Activated T-cell treated with anti-CD3 and anti-CD28 coated beads, Interleukin-2, amount 50 U/mL, for 24 hours (primary cell): ENCODE measurements at regions not wholly inside any gene's neighbourhood (a gene's known extent, or its start where the extent isn't known, plus 50 kb on each side); places are given as distances from the start of the nearest gene placed in this dataset.

Experiments
- DNase-seq: peaks from one replicate; pipeline ENCODE4 v3.0.0-alpha.2; 2020
- H3K27ac Mint-ChIP-seq: 2 replicates; pipeline ENCODE4 v1.8.0; 2020; ENCODE audit warnings: mild to moderate bottlenecking, mixed read lengths
- H3K27me3 Mint-ChIP-seq: 2 replicates; pipeline ENCODE4 v1.8.0; 2020; ENCODE audit warnings: mixed read lengths
- H3K36me3 Mint-ChIP-seq: 2 replicates; pipeline ENCODE4 v1.8.0; 2020; ENCODE audit warnings: low read depth, mixed read lengths
- H3K4me1 Mint-ChIP-seq: 2 replicates; pipeline ENCODE4 v1.8.0; 2020; ENCODE audit warnings: low read depth, mixed read lengths
- H3K4me3 Mint-ChIP-seq: 2 replicates; pipeline ENCODE4 v1.8.0; 2020; ENCODE audit warnings: mild to moderate bottlenecking, moderate library complexity, mixed read lengths
- H3K9me3 Mint-ChIP-seq: 2 replicates; pipeline ENCODE4 v1.8.0; 2020; ENCODE audit warnings: mixed read lengths

DNA sequence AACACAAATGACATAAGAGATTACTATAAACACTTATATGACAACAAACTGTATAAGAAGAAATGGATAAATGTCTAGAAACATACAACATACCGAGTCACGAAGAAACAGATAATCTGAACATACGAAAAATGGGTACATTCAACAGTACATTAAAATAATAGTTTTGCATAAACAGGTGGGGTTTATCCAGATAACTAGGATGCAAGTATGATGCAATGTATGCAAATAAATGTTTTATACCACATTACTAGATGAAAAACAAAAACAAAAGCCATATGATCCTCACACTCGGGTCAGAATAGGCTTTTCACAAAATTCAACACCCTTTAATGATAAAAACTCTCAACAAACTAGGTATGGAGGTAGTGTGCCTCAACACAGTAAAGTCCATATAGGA, 1585.7 kb downstream of the BRINP3 start:
- Mint-ChIP-seq H3K4me1 (no peaks in the 10 kb centered on the region), H3K9me3 (peaks cover 9% of the 10 kb centered on the region), H3K36me3 (no peaks in the 10 kb centered on the region), H3K4me3 (no peak overlapping the region), H3K27ac (no peak overlapping the region), H3K27me3 (no peaks in the 10 kb centered on the region)
- no peak for DNase-seq

DNA sequence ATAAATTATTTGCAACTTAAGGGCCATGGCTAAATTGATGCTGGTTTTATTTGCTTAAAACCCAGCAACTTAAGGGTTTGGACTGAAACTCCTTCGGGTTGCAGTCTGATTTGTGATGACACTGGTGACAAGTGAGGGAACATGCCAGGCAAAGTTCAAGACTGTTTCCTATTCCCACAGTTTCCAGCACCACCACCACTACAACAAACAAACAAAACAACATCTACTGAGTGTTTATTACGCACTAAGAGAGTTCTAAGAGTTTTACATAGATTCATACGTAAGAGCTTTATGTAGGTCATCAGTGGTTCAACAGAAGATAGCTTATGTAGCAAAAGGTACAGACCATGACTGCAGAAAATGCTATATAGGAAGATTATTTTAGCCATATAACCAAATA, 1582.1 kb downstream of the BRINP3 start:
- no peaks in the 10 kb centered on the region for H3K4me1 Mint-ChIP-seq
- no peaks in the 10 kb centered on the region for H3K27me3 Mint-ChIP-seq
- no peak for DNase-seq
- H3K27ac Mint-ChIP-seq: no peak overlapping the region
- no peaks in the 10 kb centered on the region for H3K36me3 Mint-ChIP-seq
- H3K9me3 Mint-ChIP-seq: peaks cover 4% of the 10 kb centered on the region
- H3K4me3 Mint-ChIP-seq: no peak overlapping the region

DNA sequence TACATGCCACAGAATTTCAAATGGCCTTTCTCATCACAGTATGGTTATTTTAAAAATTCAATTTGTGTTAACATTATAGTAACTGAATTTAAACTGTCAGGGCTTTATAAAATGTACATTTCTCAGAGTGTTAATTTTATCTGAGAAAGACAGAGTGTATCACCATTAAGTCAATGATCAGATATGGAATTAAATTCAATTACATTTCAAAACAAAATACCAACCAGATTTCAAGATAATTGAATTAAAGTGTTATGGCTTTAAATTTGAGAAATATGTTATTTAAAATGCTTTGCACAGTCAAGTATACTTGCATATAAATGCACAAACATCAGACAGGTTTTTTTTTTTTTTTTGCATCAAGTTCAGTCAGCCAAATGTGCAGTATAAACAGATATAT, 1574.4 kb downstream of the BRINP3 start:
- Mint-ChIP-seq H3K4me1 (no peaks in the 10 kb centered on the region), H3K27me3 (no peaks in the 10 kb centered on the region), H3K36me3 (no peaks in the 10 kb centered on the region), H3K4me3 (no peak overlapping the region), H3K9me3 (peaks cover 13% of the 10 kb centered on the region), H3K27ac (no peak overlapping the region)
- no peak for DNase-seq

DNA sequence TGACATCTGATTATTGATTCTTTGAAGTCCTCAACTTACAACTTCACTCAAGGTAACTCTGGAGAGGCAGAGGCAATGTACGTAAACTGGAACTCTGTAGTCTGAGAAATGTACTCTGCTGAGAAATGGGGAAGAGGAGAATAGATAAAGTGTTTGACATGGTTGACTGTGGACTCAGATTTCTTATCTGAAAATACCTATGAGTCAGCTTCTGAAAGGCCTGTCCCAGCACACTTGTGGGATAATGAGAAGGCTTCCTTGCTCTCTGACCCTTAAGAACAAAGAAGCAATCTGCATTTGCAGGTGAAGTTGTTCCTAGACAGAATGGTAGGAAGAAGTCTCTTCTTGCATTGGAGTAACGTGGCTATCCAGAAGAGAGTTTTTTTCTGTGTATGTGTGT, 1573.5 kb downstream of the BRINP3 start:
- H3K27me3 Mint-ChIP-seq: no peaks in the 10 kb centered on the region
- H3K4me3 Mint-ChIP-seq: no peak overlapping the region
- no peaks in the 10 kb centered on the region for H3K36me3 Mint-ChIP-seq
- no peak overlapping the region for H3K27ac Mint-ChIP-seq
- DNase-seq: no peak
- peaks cover 13% of the 10 kb centered on the region for H3K9me3 Mint-ChIP-seq
- H3K4me1 Mint-ChIP-seq: no peaks in the 10 kb centered on the region

DNA sequence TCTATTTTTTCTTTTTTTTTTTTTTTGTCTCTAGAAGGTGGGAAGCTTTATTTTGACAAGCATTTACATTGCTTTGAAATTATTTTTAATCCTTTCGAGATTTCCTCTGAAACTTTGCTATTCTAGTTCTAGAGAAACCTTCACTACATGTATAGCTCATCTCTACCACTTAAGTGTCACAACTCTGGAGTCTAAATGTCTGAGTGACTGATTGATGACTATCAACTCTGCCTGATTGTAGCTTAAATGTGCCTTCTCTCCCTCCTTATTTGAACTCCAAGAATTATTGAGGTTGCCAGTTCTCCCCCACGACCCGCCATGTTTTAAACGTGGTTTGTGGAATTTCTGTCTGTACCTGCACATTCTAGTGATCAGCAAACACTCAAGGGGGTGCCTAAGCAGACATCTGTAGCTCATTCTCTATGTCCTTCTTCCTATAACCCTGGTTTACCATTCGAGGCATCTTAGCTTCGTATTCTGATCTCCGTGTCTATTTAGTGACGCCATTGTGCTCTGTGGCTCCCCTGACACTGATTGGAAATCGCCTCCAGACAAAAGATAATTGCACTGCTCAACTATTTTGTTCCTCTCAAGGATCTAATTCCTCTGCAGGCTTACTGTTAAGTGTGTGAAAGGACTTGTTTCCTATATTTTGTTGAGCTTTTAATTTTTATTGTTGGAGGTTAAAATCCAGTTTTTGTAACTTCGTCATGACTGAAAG, 1570.6 kb downstream of the BRINP3 start:
- Mint-ChIP-seq H3K4me1 (no peaks in the 10 kb centered on the region), H3K27ac (no peak overlapping the region), H3K9me3 (peaks cover 9% of the 10 kb centered on the region), H3K4me3 (no peak overlapping the region), H3K36me3 (no peaks in the 10 kb centered on the region), H3K27me3 (no peaks in the 10 kb centered on the region)
- no peak for DNase-seq

DNA sequence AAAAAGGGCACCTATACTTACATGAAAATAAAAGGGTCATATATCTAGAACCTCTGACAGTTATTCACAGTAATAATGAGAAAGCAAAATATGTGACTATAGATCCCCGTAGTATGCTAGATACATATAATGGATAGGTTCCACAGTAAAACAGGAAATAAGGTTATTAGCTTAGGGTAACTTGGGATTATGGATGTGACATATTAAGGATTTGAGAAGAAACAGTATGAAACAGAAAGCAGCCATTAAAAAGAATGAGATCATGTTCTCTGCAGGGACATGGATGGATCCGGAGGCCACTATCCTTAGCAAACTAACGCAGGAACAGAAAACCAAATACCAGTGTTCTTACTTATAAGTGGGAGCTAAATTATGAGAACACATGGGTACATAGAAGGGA, 1547.3 kb downstream of the BRINP3 start:
- Mint-ChIP-seq H3K9me3 (peaks cover 6% of the 10 kb centered on the region), H3K4me3 (no peak overlapping the region), H3K27ac (no peak overlapping the region), H3K27me3 (no peaks in the 10 kb centered on the region), H3K4me1 (no peaks in the 10 kb centered on the region), H3K36me3 (no peaks in the 10 kb centered on the region)
- no peak for DNase-seq

DNA sequence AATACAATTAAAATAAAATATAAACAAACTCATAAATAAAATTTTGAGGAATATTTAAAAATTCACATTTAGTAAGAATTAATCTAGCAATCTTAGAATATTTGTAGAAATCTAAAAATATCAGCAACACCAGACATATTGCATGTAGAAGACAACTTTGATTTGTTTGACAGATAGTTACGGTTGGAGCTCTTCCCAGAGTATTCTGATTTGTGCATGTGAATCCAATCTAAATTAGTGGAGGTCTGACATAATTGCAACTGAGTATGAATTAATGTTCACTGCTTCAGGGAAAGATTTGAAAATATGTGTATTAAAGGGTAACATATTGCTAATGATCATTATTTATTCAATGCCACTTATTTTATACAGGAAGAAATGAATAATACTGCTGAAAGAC, 1546.2 kb downstream of the BRINP3 start:
- Mint-ChIP-seq H3K27me3 (no peaks in the 10 kb centered on the region), H3K9me3 (peaks cover 6% of the 10 kb centered on the region), H3K36me3 (no peaks in the 10 kb centered on the region), H3K4me3 (no peak overlapping the region), H3K4me1 (no peaks in the 10 kb centered on the region), H3K27ac (no peak overlapping the region)
- DNase-seq: no peak

DNA sequence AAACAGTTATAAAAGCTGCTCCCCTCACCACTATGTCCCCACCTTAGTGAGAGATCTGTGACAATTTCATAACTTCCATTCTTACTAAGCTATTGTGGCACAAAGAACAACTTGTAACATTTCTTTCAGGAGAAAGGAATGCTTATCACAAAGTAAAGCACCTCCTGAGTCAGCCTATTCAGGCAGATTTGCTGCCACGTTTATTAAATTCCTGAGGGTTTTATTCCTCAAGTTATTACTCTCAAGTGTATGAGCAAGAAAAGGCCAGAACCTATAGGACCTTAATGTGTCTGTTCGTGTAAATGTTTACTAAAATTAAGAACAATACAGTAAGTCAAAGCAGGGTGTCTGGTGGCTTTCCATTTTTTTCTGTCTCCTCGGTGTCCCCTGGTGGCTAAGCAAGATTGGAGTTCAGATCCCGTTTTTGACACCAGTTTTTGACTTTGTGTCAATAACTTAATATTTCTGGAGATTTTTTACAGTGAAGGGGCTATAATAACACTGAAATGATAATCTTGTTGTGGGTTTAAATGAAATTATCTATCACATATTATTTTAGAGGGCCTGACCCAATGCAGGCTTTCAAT, 1539.6 kb downstream of the BRINP3 start:
- Mint-ChIP-seq H3K9me3 (no peaks in the 10 kb centered on the region), H3K4me3 (no peak overlapping the region), H3K36me3 (no peaks in the 10 kb centered on the region), H3K4me1 (no peaks in the 10 kb centered on the region), H3K27me3 (no peaks in the 10 kb centered on the region), H3K27ac (no peak overlapping the region)
- DNase-seq: no peak

DNA sequence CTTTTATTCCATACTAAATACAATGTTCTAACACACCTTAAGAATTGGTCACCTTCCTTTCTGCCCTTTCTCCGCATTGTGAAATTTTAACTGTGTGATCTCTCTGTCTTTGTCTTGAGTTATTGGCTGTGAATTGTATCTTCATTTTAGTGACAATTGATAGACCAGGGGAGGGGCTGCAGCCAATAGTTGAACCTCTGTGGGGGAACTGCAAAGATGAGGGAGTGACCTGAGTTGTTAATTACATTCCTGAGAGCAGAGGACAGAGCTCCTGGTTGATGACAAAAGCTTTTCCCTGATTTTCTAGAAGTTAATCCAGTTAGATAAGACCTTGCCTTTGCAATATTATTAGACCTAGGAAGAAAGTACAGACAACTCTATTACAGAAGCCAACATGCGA, 1535.7 kb downstream of the BRINP3 start:
- DNase-seq: no peak
- Mint-ChIP-seq H3K4me3 (no peak overlapping the region), H3K27ac (no peak overlapping the region), H3K36me3 (no peaks in the 10 kb centered on the region), H3K9me3 (no peaks in the 10 kb centered on the region), H3K4me1 (no peaks in the 10 kb centered on the region), H3K27me3 (no peaks in the 10 kb centered on the region)

DNA sequence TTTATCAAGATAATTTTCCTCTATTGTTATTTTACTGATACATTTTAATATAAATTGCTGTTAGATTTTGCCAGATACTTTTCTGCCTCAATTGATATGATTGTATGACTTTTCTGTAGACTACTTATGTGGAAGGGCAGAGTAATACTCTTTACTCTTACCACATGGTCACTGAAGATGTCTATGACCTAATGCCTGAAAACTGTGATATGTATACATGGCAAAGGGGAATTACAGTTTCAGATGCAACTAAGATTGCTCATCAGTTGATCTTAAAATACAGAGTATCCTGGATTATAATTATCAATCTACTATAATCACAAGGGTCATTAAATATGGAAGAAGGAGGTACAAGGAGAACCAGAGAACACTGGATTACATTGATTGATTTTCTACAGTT, 1528.0 kb downstream of the BRINP3 start:
- Mint-ChIP-seq H3K4me1 (no peaks in the 10 kb centered on the region), H3K27ac (no peak overlapping the region)
- no peak for DNase-seq

DNA sequence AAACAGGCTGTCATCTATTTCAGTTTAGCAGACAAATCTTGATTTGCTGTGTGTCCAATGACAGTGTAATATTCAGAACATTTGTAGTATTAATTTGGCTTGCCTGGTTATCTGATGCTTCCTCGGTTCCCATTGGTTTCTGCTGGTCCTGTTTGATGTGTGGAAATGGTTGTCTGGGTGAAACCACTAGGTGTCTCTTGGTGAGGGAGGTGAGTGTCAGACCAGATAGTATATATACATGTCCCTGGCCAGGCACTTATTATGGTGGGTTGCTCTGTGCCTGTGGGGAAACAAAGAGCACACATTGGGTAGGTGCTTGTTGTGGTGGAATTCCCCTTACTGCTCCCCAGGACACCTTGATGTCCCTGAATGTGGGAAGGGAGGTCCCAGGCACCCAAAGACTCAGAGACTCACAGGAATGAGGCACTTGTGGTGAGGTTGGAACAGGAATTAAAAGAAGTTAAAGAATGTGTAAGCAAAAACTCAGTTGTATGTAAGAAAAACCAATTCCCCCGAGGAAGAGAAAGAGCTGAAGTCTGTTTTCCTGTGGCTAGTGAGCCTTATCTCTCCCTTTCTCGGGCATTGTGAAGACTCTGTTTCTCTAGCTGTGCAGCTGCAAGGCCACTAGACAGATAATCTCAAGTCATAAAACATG, 1519.1 kb downstream of the BRINP3 start:
- no peak overlapping the region for H3K27ac Mint-ChIP-seq
- H3K4me3 Mint-ChIP-seq: no peak overlapping the region
- no peaks in the 10 kb centered on the region for H3K4me1 Mint-ChIP-seq
- H3K27me3 Mint-ChIP-seq: no peaks in the 10 kb centered on the region
- no peak for DNase-seq
- H3K9me3 Mint-ChIP-seq: peaks cover 18% of the 10 kb centered on the region
- H3K36me3 Mint-ChIP-seq: no peaks in the 10 kb centered on the region

More for the DNA sequence above, 1528.0 kb downstream of the BRINP3 start:
- no peaks in the 10 kb centered on the region for H3K27me3 Mint-ChIP-seq
- no peaks in the 10 kb centered on the region for H3K36me3 Mint-ChIP-seq
- peaks cover 5% of the 10 kb centered on the region for H3K9me3 Mint-ChIP-seq
- no peak overlapping the region for H3K4me3 Mint-ChIP-seq

DNA sequence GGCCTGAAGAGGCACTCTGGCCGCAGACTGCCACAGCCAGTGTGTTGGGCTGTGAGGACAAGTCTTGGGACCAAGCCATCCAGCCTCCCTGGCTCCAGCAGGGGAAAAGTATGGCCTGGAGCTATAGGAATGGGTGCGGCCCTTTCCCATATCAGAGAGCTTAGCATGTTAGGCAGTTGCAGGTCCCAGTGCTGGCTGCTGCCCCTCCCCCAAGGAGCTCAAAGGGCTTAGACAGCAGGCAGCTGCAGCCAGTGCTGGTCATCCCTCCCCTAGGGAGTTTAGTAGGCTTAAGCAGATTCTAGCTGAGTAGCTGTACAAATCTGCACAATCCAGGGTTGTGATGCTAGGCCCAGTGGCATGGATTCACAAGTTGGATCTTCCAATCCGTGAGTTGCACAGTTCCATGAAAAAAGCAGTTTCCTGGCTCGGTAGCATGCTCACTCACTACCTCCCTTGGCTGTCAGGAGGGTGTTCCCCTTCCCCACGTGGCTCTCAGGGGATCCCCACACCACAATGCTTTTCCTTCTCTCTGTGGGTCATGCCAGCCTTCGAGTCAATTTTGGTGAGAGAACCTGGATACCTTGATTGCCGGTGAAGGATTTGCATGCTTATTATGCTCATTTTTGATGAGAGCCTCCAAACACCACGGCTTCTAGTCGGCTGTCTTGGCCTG, 1490.8 kb downstream of the BRINP3 start:
- Mint-ChIP-seq H3K4me1 (no peaks in the 10 kb centered on the region), H3K9me3 (peaks cover 13% of the 10 kb centered on the region), H3K27ac (no peak overlapping the region), H3K4me3 (no peak overlapping the region), H3K36me3 (no peaks in the 10 kb centered on the region), H3K27me3 (no peaks in the 10 kb centered on the region)
- no peak for DNase-seq

DNA sequence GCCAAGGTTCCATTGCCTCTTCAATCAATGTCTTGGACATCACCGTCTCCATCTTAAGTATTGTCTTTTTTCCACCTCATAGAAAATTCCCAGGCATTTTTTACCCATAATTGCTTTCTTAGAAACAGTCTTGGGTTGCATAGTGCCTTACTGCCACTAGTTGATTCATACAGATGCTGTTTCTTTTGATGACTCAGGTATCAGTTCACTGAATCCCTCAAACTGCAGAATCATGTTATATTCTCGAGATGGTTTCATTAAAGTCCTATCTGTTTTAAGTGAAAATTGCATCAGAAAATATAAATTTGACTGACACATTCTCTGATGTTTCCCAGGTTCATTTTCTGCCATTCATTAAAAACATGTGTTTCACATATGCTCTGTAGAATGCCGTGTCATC, 1489.1 kb downstream of the BRINP3 start:
- H3K4me1 Mint-ChIP-seq: no peaks in the 10 kb centered on the region
- peaks cover 10% of the 10 kb centered on the region for H3K9me3 Mint-ChIP-seq
- DNase-seq: no peak
- no peak overlapping the region for H3K27ac Mint-ChIP-seq
- H3K27me3 Mint-ChIP-seq: no peaks in the 10 kb centered on the region
- no peak overlapping the region for H3K4me3 Mint-ChIP-seq
- H3K36me3 Mint-ChIP-seq: no peaks in the 10 kb centered on the region

DNA sequence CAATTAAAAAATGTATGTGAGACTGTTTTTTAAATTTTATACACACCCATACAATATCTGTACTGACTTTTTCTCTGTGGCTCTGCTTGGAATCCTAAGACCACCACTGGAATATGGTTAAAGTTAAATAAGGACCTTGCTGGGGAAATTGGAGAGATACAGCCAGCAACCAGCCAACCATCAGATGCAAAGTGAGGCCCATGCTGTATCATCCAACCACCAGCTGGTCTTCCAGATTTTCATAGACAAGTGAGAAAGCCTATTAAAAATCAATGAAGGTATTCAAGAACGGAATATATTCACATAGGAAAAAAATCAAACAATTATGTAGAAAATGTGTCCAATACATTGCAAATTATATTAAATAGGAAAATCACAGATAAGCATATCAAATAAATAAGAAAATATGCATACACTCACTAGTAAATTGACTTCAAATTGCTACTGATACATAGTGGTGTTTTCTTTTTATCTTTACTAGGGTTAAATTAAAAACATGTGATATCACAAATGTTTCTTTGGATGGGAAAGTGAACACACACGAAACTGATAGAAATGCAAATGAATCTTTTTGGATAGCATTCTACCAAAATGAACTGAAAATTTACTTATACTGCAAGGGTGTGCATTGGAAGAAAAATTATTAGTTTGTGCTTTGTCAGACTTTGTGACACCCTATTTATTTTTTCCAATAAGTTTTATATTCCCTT, 1486.3 kb downstream of the BRINP3 start:
- no peak overlapping the region for H3K4me3 Mint-ChIP-seq
- H3K9me3 Mint-ChIP-seq: peaks cover 2% of the 10 kb centered on the region
- no peak for DNase-seq
- no peaks in the 10 kb centered on the region for H3K36me3 Mint-ChIP-seq
- H3K27me3 Mint-ChIP-seq: no peaks in the 10 kb centered on the region
- H3K27ac Mint-ChIP-seq: no peak overlapping the region
- no peaks in the 10 kb centered on the region for H3K4me1 Mint-ChIP-seq
